ENCODE measurements at regions not wholly inside any gene's neighbourhood (a gene's known extent, or its start where the extent isn't known, plus 50 kb on each side); places are given as distances from the start of the nearest gene placed in this dataset.

GRCh38 chr12:126290456-126290855 lies 1225.2 kb downstream of the AACS start:
- TF ChIP-seq CTCF (conservative IDR thresholded peaks at IDR 0.05) (no peak), ZFX (IDR thresholded peaks at IDR 0.05) (no peak)
